OCI-LY3 (cell line): ENCODE measurements at regions not wholly inside any gene's neighbourhood (a gene's known extent, or its start where the extent isn't known, plus 50 kb on each side); places are given as distances from the start of the nearest gene placed in this dataset.

Experiments
- H2AFZ ChIP-seq: fragments of 200-600, 300-600 bp; shearing (Covaris generic); 2 replicates; pipeline ENCODE4 v1.6.0; 2014; ENCODE audit warnings: antibody characterized with exemption, low read depth, low read length
- H3K27ac ChIP-seq: fragments of 200-600, 300-600 bp; sonication (generic); 2 replicates; pipeline ENCODE4 v1.5.1; 2014; ENCODE audit warnings: mild to moderate bottlenecking, low read length, moderate library complexity, mixed read lengths
- H3K27me3 ChIP-seq: fragments of 200-600, 300-600 bp; sonication (generic); 2 replicates; pipeline ENCODE4 v1.6.1; 2014; ENCODE audit warnings: low read depth, low read length, mixed read lengths
- H3K36me3 ChIP-seq: fragments of 200-600, 300-600 bp; sonication (generic); replicated peaks from 2 replicates; pipeline ENCODE3; 2014; ENCODE audit warnings: low read depth, low read length, mixed read lengths
- H3K4me1 ChIP-seq: fragments of 300-600, 200-600 bp; sonication (generic); 2 replicates; pipeline ENCODE4 v1.6.1; 2014; ENCODE audit warnings: low read length, mixed read lengths
- H3K4me2 ChIP-seq: fragments of 200-600, 300-600 bp; sonication (generic); 2 replicates; pipeline ENCODE4 v1.6.1; 2014; ENCODE audit warnings: low read length, mixed read lengths
- H3K4me3 ChIP-seq: fragments of 300-600, 200-600 bp; sonication (generic); 2 replicates; pipeline ENCODE4 v1.5.1; 2014; ENCODE audit warnings: antibody characterized with exemption, mild to moderate bottlenecking, low read length, moderate library complexity
- H3K79me2 ChIP-seq: fragments of 300-600, 200-600 bp; shearing (Covaris generic); 2 replicates; pipeline ENCODE4 v1.6.1; 2014; ENCODE audit warnings: mild to moderate bottlenecking, low read length, mixed read lengths
- H3K9ac ChIP-seq: fragments of 300-600, 200-600 bp; shearing (Covaris generic); 2 replicates; pipeline ENCODE4 v1.6.0; 2014; ENCODE audit warnings: mild to moderate bottlenecking, low read length, moderate library complexity
- H3K9me3 ChIP-seq: fragments of 200-600, 300-600 bp; shearing (Covaris generic); 2 replicates; pipeline ENCODE4 v1.6.1; 2014; ENCODE audit warnings: low read length, mixed read lengths; ENCODE audit not compliant: insufficient read depth
- H4K20me1 ChIP-seq: fragments of 200-600, 300-600 bp; sonication (generic); 2 replicates; pipeline ENCODE4 v1.6.1; 2016; ENCODE audit warnings: low read length, mixed read lengths; ENCODE audit not compliant: insufficient read depth
- CTCF ChIP-seq: fragments of 200-600, 300-600 bp; sonication (generic); IDR thresholded peaks from 2 replicates; pipeline ENCODE4 v1.5.1; 2014; ENCODE audit warnings: antibody characterized with exemption, low read length, low read depth
- EZH2phosphoT487 ChIP-seq: fragments of 200-600 bp; shearing (Covaris generic); IDR thresholded peaks from 2 replicates; pipeline ENCODE4 v1.6.1; 2018; ENCODE audit warnings: antibody characterized with exemption, mixed run types, low read depth

GRCh38 chr11:109304159-109304558, 117.8 kb upstream of the C11orf87 start:
- H3K27ac ChIP-seq: no peak overlapping the region

GRCh38 chr11:109305009-109305408, 117.0 kb upstream of the C11orf87 start:
- Histone ChIP-seq H3K9ac (no peak overlapping the region), H3K27ac (no peak overlapping the region), H4K20me1 (no peaks in the 10 kb centered on the region), H3K4me3 (no peak overlapping the region), H3K4me2 (no peak overlapping the region), H3K9me3 (no peaks in the 10 kb centered on the region), H3K36me3 (no peaks in the 10 kb centered on the region), H3K79me2 (no peaks in the 10 kb centered on the region), H3K27me3 (no peaks in the 10 kb centered on the region), H2AFZ (no peak overlapping the region), H3K4me1 (no peaks in the 10 kb centered on the region)
- TF ChIP-seq EZH2phosphoT487 (no peak), CTCF (no peak)

More at GRCh38 chr11:109304159-109304558, 117.8 kb upstream of the C11orf87 start:
- H3K79me2 ChIP-seq: no peaks in the 10 kb centered on the region
- H4K20me1 ChIP-seq: no peaks in the 10 kb centered on the region
- no peaks in the 10 kb centered on the region for H3K9me3 ChIP-seq
- H2AFZ ChIP-seq: no peak overlapping the region
- H3K9ac ChIP-seq: no peak overlapping the region
- H3K4me1 ChIP-seq: no peaks in the 10 kb centered on the region
- no peaks in the 10 kb centered on the region for H3K36me3 ChIP-seq
- no peak for TF ChIP-seq CTCF
- no peak for TF ChIP-seq EZH2phosphoT487
- no peak overlapping the region for H3K4me2 ChIP-seq
- no peak overlapping the region for H3K4me3 ChIP-seq
- H3K27me3 ChIP-seq: no peaks in the 10 kb centered on the region

GRCh38 chr11:109306322-109306721, 115.7 kb upstream of the C11orf87 start:
- Histone ChIP-seq H3K79me2 (no peaks in the 10 kb centered on the region), H3K9me3 (no peaks in the 10 kb centered on the region), H3K4me2 (no peak overlapping the region), H3K36me3 (no peaks in the 10 kb centered on the region), H3K27ac (no peak overlapping the region), H2AFZ (no peak overlapping the region), H3K4me1 (no peaks in the 10 kb centered on the region), H4K20me1 (no peaks in the 10 kb centered on the region), H3K27me3 (no peaks in the 10 kb centered on the region), H3K9ac (no peak overlapping the region), H3K4me3 (no peak overlapping the region)
- TF ChIP-seq EZH2phosphoT487 (no peak), CTCF (no peak)

GRCh38 chr11:109307366-109307765, 114.6 kb upstream of the C11orf87 start:
- Histone ChIP-seq H3K9me3 (no peaks in the 10 kb centered on the region), H3K36me3 (no peaks in the 10 kb centered on the region), H3K4me3 (no peak overlapping the region), H3K79me2 (no peaks in the 10 kb centered on the region), H3K9ac (no peak overlapping the region), H3K4me1 (no peaks in the 10 kb centered on the region), H3K4me2 (no peak overlapping the region), H4K20me1 (no peaks in the 10 kb centered on the region), H2AFZ (no peak overlapping the region), H3K27me3 (no peaks in the 10 kb centered on the region), H3K27ac (no peak overlapping the region)
- TF ChIP-seq CTCF (no peak), EZH2phosphoT487 (no peak)
